ENCODE measurements at regions not wholly inside any gene's neighbourhood (a gene's known extent, or its start where the extent isn't known, plus 50 kb on each side); places are given as distances from the start of the nearest gene placed in this dataset.

DNA sequence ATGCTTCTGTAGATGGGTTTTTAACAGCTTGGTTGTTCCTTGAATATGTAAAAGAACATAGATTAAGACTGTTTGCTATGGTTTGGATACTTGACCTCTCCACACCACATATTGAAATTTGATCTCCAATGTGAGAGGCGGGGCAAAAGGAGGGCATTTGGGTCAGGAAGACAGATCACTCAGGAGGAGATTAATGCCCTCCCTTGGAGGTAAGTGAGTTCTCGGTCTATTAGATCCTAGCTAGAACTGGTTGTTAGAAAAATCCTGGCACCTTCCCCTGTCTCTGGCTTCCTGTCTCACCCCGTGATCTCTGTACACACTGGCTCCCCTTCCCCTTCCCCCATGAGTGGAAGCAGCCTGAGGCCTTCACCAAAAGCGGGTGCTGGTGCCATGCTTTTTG lies 281.1 kb upstream of the ANKRD55 start:
- H3K4me1 ChIP-seq (ENCODE audit: control insufficient read depth, insufficient read depth, low read length), result no peaks in the 10 kb centered on the region
- no peaks in the 10 kb centered on the region for H3K27me3 ChIP-seq (ENCODE audit: control insufficient read depth, insufficient read depth, low read length)
- H3K36me3 ChIP-seq (ENCODE audit: control insufficient read depth, insufficient read depth, low read length), result no peaks in the 10 kb centered on the region
- no peak overlapping the region for H3K9ac ChIP-seq (ENCODE audit: low read length)
- H3K4me3 ChIP-seq (ENCODE audit: low read length), result no peak overlapping the region
- H3K27ac ChIP-seq (ENCODE audit: low read depth, low read length), result no peak overlapping the region

- H3K36me3 ChIP-seq (ENCODE audit: control insufficient read depth, insufficient read depth, low read length), result no peaks in the 10 kb centered on the region
- no peaks in the 10 kb centered on the region for H3K27me3 ChIP-seq (ENCODE audit: control insufficient read depth, insufficient read depth, low read length)
- no peak overlapping the region for H3K9ac ChIP-seq (ENCODE audit: low read length)
- no peak overlapping the region for H3K4me3 ChIP-seq (ENCODE audit: low read length)
- H3K27ac ChIP-seq (ENCODE audit: low read depth, low read length), result no peak overlapping the region
- H3K4me1 ChIP-seq (ENCODE audit: control insufficient read depth, insufficient read depth, low read length), result no peaks in the 10 kb centered on the region
These were observed 280.0 kb upstream of the ANKRD55 start for GRCh38 chr5:56513141-56513540.

- Histone ChIP-seq H3K27ac (ENCODE audit: low read depth, low read length) (no peak overlapping the region), H3K9ac (ENCODE audit: low read length) (no peak overlapping the region), H3K27me3 (ENCODE audit: control insufficient read depth, insufficient read depth, low read length) (no peaks in the 10 kb centered on the region), H3K36me3 (ENCODE audit: control insufficient read depth, insufficient read depth, low read length) (no peaks in the 10 kb centered on the region), H3K4me3 (ENCODE audit: low read length) (no peak overlapping the region), H3K4me1 (ENCODE audit: control insufficient read depth, insufficient read depth, low read length) (no peaks in the 10 kb centered on the region)
These were observed 279.3 kb upstream of the ANKRD55 start for GRCh38 chr5:56512313-56512996.

DNA sequence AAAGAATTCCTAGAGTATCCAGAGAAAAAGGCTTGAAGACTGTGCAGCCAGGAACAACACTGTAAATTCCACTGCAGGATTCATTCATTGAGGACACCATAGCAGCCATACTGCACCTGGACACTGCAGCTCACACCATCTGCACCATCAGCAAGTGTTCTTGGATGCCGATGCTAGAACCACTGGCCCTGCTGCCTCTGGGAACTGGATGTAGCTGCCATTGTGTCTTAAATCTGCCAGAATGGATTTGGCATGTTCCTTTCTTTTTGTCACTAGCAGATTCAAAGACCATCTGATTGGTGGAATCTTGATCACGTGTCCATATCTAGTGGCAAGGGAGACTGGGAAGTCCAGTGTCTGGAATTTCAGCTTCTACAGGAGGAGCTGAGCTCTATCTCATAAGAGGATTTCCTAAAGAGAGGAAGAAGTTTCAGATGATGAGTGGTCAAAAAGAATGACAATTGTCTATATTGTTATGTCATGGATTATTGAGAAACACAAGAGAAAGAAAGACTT lies 278.3 kb upstream of the ANKRD55 start:
- Histone ChIP-seq H3K27me3 (ENCODE audit: control insufficient read depth, insufficient read depth, low read length) (no peaks in the 10 kb centered on the region), H3K27ac (ENCODE audit: low read depth, low read length) (no peak overlapping the region), H3K4me1 (ENCODE audit: control insufficient read depth, insufficient read depth, low read length) (no peaks in the 10 kb centered on the region), H3K9ac (ENCODE audit: low read length) (no peak overlapping the region), H3K36me3 (ENCODE audit: control insufficient read depth, insufficient read depth, low read length) (no peaks in the 10 kb centered on the region), H3K4me3 (ENCODE audit: low read length) (no peak overlapping the region)

DNA sequence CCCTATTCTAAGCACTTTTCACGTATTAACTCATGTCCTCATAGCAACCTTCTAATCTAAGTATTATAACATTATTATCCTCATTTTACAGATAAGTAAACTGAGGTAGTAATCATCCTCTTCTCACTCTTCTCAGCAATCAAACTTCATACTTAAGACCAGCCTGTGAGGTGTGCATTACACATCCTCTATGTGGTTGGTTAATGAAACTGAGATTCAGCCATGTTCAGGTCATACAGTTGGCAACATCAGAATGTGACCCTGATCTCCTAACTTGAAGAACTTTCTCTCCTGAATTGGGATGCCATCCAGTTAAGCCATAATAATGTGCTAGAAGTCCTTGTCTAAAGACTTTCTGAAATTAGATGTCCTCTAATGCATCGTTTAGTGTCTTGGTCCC lies 275.1 kb upstream of the ANKRD55 start:
- Histone ChIP-seq H3K36me3 (ENCODE audit: control insufficient read depth, insufficient read depth, low read length) (no peaks in the 10 kb centered on the region), H3K27me3 (ENCODE audit: control insufficient read depth, insufficient read depth, low read length) (no peaks in the 10 kb centered on the region), H3K9ac (ENCODE audit: low read length) (no peak overlapping the region), H3K4me1 (ENCODE audit: control insufficient read depth, insufficient read depth, low read length) (no peaks in the 10 kb centered on the region), H3K4me3 (ENCODE audit: low read length) (no peak overlapping the region), H3K27ac (ENCODE audit: low read depth, low read length) (no peak overlapping the region)

DNA sequence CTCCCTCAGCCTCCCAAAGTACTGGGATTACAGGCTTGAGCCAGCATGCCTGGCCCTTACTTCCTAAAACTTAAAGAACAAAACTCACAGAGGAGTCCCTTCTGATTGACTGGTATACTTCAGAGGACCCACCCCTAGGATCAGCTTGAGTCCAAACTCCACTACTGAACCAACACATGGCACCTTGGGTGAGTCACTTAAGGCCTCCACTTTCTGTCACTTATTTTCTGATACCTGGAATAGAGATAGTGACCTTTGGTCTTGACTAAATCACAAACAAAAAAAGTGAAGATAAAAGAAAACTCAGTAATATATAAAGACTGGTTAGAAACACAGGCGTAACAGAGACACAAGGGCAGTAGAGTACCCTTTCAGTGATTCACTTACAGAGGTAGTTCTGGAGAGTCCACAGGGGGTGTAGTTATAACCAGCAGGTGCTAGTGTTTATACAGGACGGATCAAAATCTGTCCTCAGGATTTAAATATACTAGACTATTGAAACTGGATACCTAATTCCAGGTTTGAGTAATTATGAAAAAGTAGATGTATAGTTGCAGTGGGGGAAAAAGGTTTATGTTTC lies 274.3 kb upstream of the ANKRD55 start:
- no peaks in the 10 kb centered on the region for H3K36me3 ChIP-seq (ENCODE audit: control insufficient read depth, insufficient read depth, low read length)
- H3K4me3 ChIP-seq (ENCODE audit: low read length), result no peak overlapping the region
- no peak overlapping the region for H3K9ac ChIP-seq (ENCODE audit: low read length)
- no peak overlapping the region for H3K27ac ChIP-seq (ENCODE audit: low read depth, low read length)
- H3K4me1 ChIP-seq (ENCODE audit: control insufficient read depth, insufficient read depth, low read length), result no peaks in the 10 kb centered on the region
- H3K27me3 ChIP-seq (ENCODE audit: control insufficient read depth, insufficient read depth, low read length), result no peaks in the 10 kb centered on the region

- Histone ChIP-seq H3K27me3 (ENCODE audit: control insufficient read depth, insufficient read depth, low read length) (no peaks in the 10 kb centered on the region), H3K27ac (ENCODE audit: low read depth, low read length) (no peak overlapping the region), H3K4me3 (ENCODE audit: low read length) (no peak overlapping the region), H3K36me3 (ENCODE audit: control insufficient read depth, insufficient read depth, low read length) (no peaks in the 10 kb centered on the region), H3K9ac (ENCODE audit: low read length) (no peak overlapping the region), H3K4me1 (ENCODE audit: control insufficient read depth, insufficient read depth, low read length) (no peaks in the 10 kb centered on the region)
These were observed 273.3 kb upstream of the ANKRD55 start for GRCh38 chr5:56506211-56506965.

DNA sequence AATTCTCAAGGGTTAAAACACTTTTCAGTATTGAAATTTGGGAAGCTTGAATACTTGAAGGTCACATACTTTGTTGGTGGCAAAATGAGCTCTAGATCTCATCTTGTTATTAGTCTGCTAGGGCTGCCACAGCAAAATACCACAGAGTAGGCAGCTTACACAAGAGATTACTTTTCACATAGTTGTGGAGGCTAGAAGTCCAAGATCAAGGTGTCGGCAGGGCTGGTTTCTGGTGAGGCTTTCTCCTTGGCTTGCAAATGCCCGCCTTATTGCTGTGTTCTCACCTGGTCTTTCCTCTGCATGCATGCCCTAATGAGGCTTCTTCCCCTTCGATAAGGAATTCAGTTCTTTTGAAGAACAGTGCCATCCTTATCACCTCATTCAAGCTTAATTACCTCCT lies 270.8 kb upstream of the ANKRD55 start:
- Histone ChIP-seq H3K27ac (ENCODE audit: low read depth, low read length) (no peak overlapping the region), H3K9ac (ENCODE audit: low read length) (no peak overlapping the region), H3K36me3 (ENCODE audit: control insufficient read depth, insufficient read depth, low read length) (no peaks in the 10 kb centered on the region), H3K4me1 (ENCODE audit: control insufficient read depth, insufficient read depth, low read length) (no peaks in the 10 kb centered on the region), H3K27me3 (ENCODE audit: control insufficient read depth, insufficient read depth, low read length) (no peaks in the 10 kb centered on the region), H3K4me3 (ENCODE audit: low read length) (no peak overlapping the region)

GRCh38 chr5:56501781-56502557 lies 268.8 kb upstream of the ANKRD55 start:
- H3K4me3 ChIP-seq (ENCODE audit: low read length), result no peak overlapping the region
- H3K9ac ChIP-seq (ENCODE audit: low read length), result no peak overlapping the region
- no peaks in the 10 kb centered on the region for H3K36me3 ChIP-seq (ENCODE audit: control insufficient read depth, insufficient read depth, low read length)
- H3K4me1 ChIP-seq (ENCODE audit: control insufficient read depth, insufficient read depth, low read length), result no peaks in the 10 kb centered on the region
- no peaks in the 10 kb centered on the region for H3K27me3 ChIP-seq (ENCODE audit: control insufficient read depth, insufficient read depth, low read length)
- H3K27ac ChIP-seq (ENCODE audit: low read depth, low read length), result no peak overlapping the region

DNA sequence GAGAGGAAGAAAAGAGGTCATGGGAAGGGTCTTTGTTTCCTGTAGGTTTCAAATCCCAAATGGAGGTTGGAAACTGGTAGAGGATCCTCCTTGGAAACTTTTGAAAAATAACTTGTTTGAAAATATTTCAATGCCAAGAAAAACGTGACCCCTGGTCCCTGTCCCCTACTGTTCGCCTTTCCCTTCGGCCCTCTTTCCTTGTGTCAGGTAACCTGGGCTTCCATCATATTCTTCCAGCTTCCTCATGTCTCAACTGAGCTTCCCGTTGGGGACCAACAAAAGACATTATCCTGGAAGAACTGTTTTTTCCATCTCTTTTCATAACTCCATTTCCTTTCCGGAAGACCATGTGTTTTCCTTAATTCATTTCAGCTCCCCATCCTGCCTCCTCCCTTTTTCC lies 266.8 kb upstream of the ANKRD55 start:
- no peak overlapping the region for H3K4me3 ChIP-seq (ENCODE audit: low read length)
- no peak overlapping the region for H3K27ac ChIP-seq (ENCODE audit: low read depth, low read length)
- no peaks in the 10 kb centered on the region for H3K27me3 ChIP-seq (ENCODE audit: control insufficient read depth, insufficient read depth, low read length)
- H3K36me3 ChIP-seq (ENCODE audit: control insufficient read depth, insufficient read depth, low read length), result no peaks in the 10 kb centered on the region
- H3K4me1 ChIP-seq (ENCODE audit: control insufficient read depth, insufficient read depth, low read length), result no peaks in the 10 kb centered on the region
- H3K9ac ChIP-seq (ENCODE audit: low read length), result no peak overlapping the region

GRCh38 chr5:56499491-56499890 lies 266.4 kb upstream of the ANKRD55 start:
- no peak overlapping the region for H3K27ac ChIP-seq (ENCODE audit: low read depth, low read length)
- no peak overlapping the region for H3K9ac ChIP-seq (ENCODE audit: low read length)
- H3K4me1 ChIP-seq (ENCODE audit: control insufficient read depth, insufficient read depth, low read length), result no peaks in the 10 kb centered on the region
- H3K27me3 ChIP-seq (ENCODE audit: control insufficient read depth, insufficient read depth, low read length), result no peaks in the 10 kb centered on the region
- H3K36me3 ChIP-seq (ENCODE audit: control insufficient read depth, insufficient read depth, low read length), result no peaks in the 10 kb centered on the region
- H3K4me3 ChIP-seq (ENCODE audit: low read length), result no peak overlapping the region

DNA sequence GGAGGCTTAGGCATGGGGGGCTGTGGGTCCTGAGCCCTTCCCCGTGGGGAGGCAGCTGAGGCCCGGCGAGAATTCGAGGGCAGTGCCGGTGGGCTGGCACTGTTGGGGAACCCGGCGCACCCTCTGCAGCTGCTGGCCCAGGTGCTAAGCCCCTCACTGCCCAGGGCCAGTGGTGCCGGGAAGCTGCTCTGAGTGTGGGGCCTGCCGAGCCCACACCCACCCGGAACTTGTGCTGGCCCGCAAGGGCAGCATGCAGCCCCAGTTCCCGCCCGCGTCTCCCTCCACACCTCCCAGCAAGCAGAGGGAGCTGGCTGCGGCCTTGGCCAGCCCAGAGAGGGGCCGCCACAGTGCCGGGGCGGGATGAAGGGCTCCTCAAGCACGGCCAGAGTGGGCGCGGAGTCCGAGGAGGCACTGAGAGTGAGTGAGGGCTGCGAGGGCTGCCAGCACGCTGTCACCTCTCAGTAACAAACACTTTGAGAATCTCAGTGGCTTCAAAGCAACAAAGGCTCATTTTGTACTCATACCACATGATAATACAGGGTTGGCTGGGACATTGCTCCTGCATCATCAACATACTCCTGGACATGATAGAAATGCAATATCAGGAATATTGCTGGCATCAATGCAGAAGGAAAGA lies 265.7 kb upstream of the ANKRD55 start:
- Histone ChIP-seq H3K27me3 (ENCODE audit: control insufficient read depth, insufficient read depth, low read length) (no peaks in the 10 kb centered on the region), H3K4me1 (ENCODE audit: control insufficient read depth, insufficient read depth, low read length) (no peaks in the 10 kb centered on the region), H3K4me3 (ENCODE audit: low read length) (no peak overlapping the region), H3K9ac (ENCODE audit: low read length) (no peak overlapping the region), H3K27ac (ENCODE audit: low read depth, low read length) (no peak overlapping the region), H3K36me3 (ENCODE audit: control insufficient read depth, insufficient read depth, low read length) (no peaks in the 10 kb centered on the region)

Measured in rectal smooth muscle tissue (tissue), 1 donor.